HEK293 (cell line): ENCODE measurements at regions not wholly inside any gene's neighbourhood (a gene's known extent, or its start where the extent isn't known, plus 50 kb on each side); places are given as distances from the start of the nearest gene placed in this dataset.

Experiments used
- CTCF ChIA-PET: fragments of 350-600 bp; formaldehyde crosslinking; extraction: SDS; loops from one replicate; lab custom pipeline; 2021; ENCODE audit warnings: antibody characterized with exemption; lab: Yijun Ruan, JAX
- POLR2A ChIA-PET: fragments of 300-600 bp; formaldehyde crosslinking; extraction: SDS; loops from one replicate; lab custom pipeline; 2020; ENCODE audit warnings: antibody characterized with exemption, inconsistent platforms; lab: Yijun Ruan, JAX
- H3K27ac ChIP-seq: fragments of 200-500 bp; sonication (Bioruptor generic); 2 replicates; pipeline ENCODE4 v1.5.1; 2014; ENCODE audit warnings: low read depth, low read length, control low read depth, inconsistent platforms; ENCODE audit errors: extremely low read depth
- H3K36me3 ChIP-seq, 2 experiments: fragments of 200-500 bp in 1 of 2; sonication (Bioruptor generic) in 1 of 2; 1 replicate in 1 of 2; 2 replicates in 1 of 2; pipeline ENCODE4 v1.5.1; 2014 to 2017; ENCODE audit warnings: inconsistent platforms in 2 of 2, low read length in 2 of 2; ENCODE audit not compliant: control insufficient read depth in 2 of 2, insufficient read depth in 1 of 2
- H3K4me1 ChIP-seq: fragments of 200-500 bp; sonication (Bioruptor generic); 2 replicates; pipeline ENCODE4 v1.5.1; 2014; ENCODE audit warnings: mild to moderate bottlenecking, low read length, inconsistent platforms; ENCODE audit not compliant: control insufficient read depth, insufficient read depth
- H3K4me3 ChIP-seq: 2 replicates; pipeline ENCODE4 v1.5.1; 2011; ENCODE audit warnings: low read depth, mild to moderate bottlenecking, control low read depth, low read length, moderate library complexity
- H3K9me3 ChIP-seq: fragments of 200-500 bp; sonication (Bioruptor generic); 2 replicates; pipeline ENCODE4 v1.5.1; 2014; ENCODE audit warnings: low read depth, low read length, inconsistent platforms; ENCODE audit not compliant: control insufficient read depth, insufficient read depth
- INSM2 ChIP-seq: fragments of 450-650 bp; formaldehyde crosslinking; IDR thresholded peaks from 2 replicates; pipeline ENCODE4 v1.5.1; 2016; ENCODE audit warnings: missing biosample characterization, missing genetic modification characterization
- KLF7 ChIP-seq: fragments of 450-650 bp; formaldehyde crosslinking; IDR thresholded peaks from 2 replicates; pipeline ENCODE4 v1.5.1; 2016; ENCODE audit warnings: missing biosample characterization, missing genetic modification characterization, borderline replicate concordance
- SP3 ChIP-seq: fragments of 450-650 bp; formaldehyde crosslinking; IDR thresholded peaks from 2 replicates; pipeline ENCODE4 v1.5.1; 2016; ENCODE audit warnings: missing biosample characterization, missing genetic modification characterization
- YY2 ChIP-seq: fragments of 450-650 bp; formaldehyde crosslinking; IDR thresholded peaks from 2 replicates; pipeline ENCODE4 v1.5.1; 2016; ENCODE audit warnings: missing biosample characterization, missing genetic modification characterization
- ZBTB17 ChIP-seq: fragments of 450-650 bp; formaldehyde crosslinking; IDR thresholded peaks from 2 replicates; pipeline ENCODE4 v1.5.1; 2016; ENCODE audit warnings: missing biosample characterization, missing genetic modification characterization
- ZFP69B ChIP-seq: fragments of 450-650 bp; formaldehyde crosslinking; IDR thresholded peaks from 2 replicates; pipeline ENCODE4 v1.5.1; 2016; ENCODE audit warnings: missing biosample characterization, missing genetic modification characterization
- ZNF133 ChIP-seq: fragments of 450-650 bp; formaldehyde crosslinking; IDR thresholded peaks from 2 replicates; pipeline ENCODE4 v1.5.1; 2016; ENCODE audit warnings: missing biosample characterization, missing genetic modification characterization
- ZNF155 ChIP-seq: fragments of 450-650 bp; formaldehyde crosslinking; IDR thresholded peaks from 2 replicates; pipeline ENCODE4 v1.5.1; 2016; ENCODE audit warnings: missing biosample characterization, missing genetic modification characterization
- ZNF2 ChIP-seq: fragments of 450-650 bp; formaldehyde crosslinking; IDR thresholded peaks from 2 replicates; pipeline ENCODE4 v1.5.1; 2016; ENCODE audit warnings: missing biosample characterization, missing genetic modification characterization
- ZNF211 ChIP-seq: fragments of 450-650 bp; formaldehyde crosslinking; IDR thresholded peaks from 2 replicates; pipeline ENCODE4 v1.5.1; 2016; ENCODE audit warnings: low read depth, missing biosample characterization, missing genetic modification characterization
- ZNF221 ChIP-seq: fragments of 450-650 bp; formaldehyde crosslinking; IDR thresholded peaks from 2 replicates; pipeline ENCODE4 v1.5.1; 2017; ENCODE audit warnings: missing biosample characterization, missing genetic modification characterization, borderline replicate concordance
- ZNF239 ChIP-seq: fragments of 450-650 bp; formaldehyde crosslinking; IDR thresholded peaks from 2 replicates; pipeline ENCODE4 v1.5.1; 2016; ENCODE audit warnings: missing biosample characterization, missing genetic modification characterization
- ZNF514 ChIP-seq: fragments of 450-650 bp; formaldehyde crosslinking; IDR thresholded peaks from 2 replicates; pipeline ENCODE4 v1.5.1; 2016; ENCODE audit warnings: missing biosample characterization, missing genetic modification characterization
- ZNF549 ChIP-seq: fragments of 450-650 bp; IDR thresholded peaks from 2 replicates; pipeline ENCODE4 v1.5.1; 2018; ENCODE audit warnings: missing biosample characterization, missing genetic modification characterization, mild to moderate bottlenecking, inconsistent platforms, moderate library complexity
- ZNF555 ChIP-seq: fragments of 450-650 bp; formaldehyde crosslinking; conservative IDR thresholded peaks from 2 replicates; pipeline ENCODE4 v1.5.1; 2017; ENCODE audit warnings: missing biosample characterization, mild to moderate bottlenecking, missing genetic modification characterization, inconsistent platforms
- ZNF776 ChIP-seq: fragments of 450-650 bp; formaldehyde crosslinking; IDR thresholded peaks from 2 replicates; pipeline ENCODE4 v1.5.0; 2017; ENCODE audit warnings: missing biosample characterization, missing genetic modification characterization, borderline replicate concordance
- TF ChIP-seq, protein P1 (sequence below): fragments of 450-650 bp; formaldehyde crosslinking; IDR thresholded peaks from 2 replicates; pipeline ENCODE4 v1.5.1; 2016; ENCODE audit warnings: missing biosample characterization, missing genetic modification characterization
- TF ChIP-seq, protein P2 (sequence below): fragments of 450-650 bp; formaldehyde crosslinking; IDR thresholded peaks from 2 replicates; pipeline ENCODE4 v1.5.1; 2017; ENCODE audit warnings: missing biosample characterization, missing genetic modification characterization
- TF ChIP-seq, protein P3 (sequence below): fragments of 450-650 bp; formaldehyde crosslinking; IDR thresholded peaks from 2 replicates; pipeline ENCODE4 v1.5.1; 2016; ENCODE audit warnings: missing biosample characterization, missing genetic modification characterization
- TF ChIP-seq, protein P4 (sequence below): sonication (generic); formaldehyde crosslinking; IDR thresholded peaks from 2 replicates; pipeline ENCODE4 v1.8.1; 2022; ENCODE audit warnings: mild to moderate bottlenecking, moderate library complexity, missing genetic modification reagents
- TF ChIP-seq, protein P5 (sequence below): fragments of 450-650 bp; formaldehyde crosslinking; IDR thresholded peaks from 2 replicates; pipeline ENCODE4 v1.5.1; 2016; ENCODE audit warnings: missing biosample characterization, missing genetic modification characterization
- TF ChIP-seq, protein P6 (sequence below): fragments of 450-650 bp; formaldehyde crosslinking; IDR thresholded peaks from 2 replicates; pipeline ENCODE4 v1.5.0; 2017; ENCODE audit warnings: missing biosample characterization, missing genetic modification characterization, borderline replicate concordance

- Histone ChIP-seq H3K27ac (no peak overlapping the region), H3K36me3 (no peaks in the 10 kb centered on the region), H3K4me3 (no peak overlapping the region), H3K4me1 (no peaks in the 10 kb centered on the region), H3K9me3 (no peaks in the 10 kb centered on the region)
- ChIA-PET POLR2A (no interaction called here), CTCF (no interaction called here)
- TF ChIP-seq, protein P1, sequence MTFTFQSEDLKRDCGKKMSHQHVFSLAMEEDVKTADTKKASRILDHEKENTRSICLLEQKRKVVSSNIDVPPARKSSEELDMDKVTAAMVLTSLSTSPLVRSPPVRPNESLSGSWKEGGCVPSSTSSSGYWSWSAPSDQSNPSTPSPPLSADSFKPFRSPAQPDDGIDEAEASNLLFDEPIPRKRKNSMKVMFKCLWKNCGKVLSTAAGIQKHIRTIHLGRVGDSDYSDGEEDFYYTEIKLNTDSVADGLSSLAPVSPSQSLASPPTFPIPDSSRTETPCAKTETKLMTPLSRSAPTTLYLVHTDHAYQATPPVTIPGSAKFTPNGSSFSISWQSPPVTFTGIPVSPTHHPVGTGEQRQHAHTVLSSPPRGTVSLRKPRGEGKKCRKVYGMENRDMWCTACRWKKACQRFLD (tag by site-specific recombination): no peak
- TF ChIP-seq ZNF776 (tag by site-specific recombination): no peak
- no peak for TF ChIP-seq INSM2 (tag by site-specific recombination)
- no peak for TF ChIP-seq ZNF239 (tag by site-specific recombination)
- TF ChIP-seq ZNF133: no peak
Observed at GRCh38 chr7:119452401-119452800, 820.6 kb upstream of the KCND2 start.

DNA sequence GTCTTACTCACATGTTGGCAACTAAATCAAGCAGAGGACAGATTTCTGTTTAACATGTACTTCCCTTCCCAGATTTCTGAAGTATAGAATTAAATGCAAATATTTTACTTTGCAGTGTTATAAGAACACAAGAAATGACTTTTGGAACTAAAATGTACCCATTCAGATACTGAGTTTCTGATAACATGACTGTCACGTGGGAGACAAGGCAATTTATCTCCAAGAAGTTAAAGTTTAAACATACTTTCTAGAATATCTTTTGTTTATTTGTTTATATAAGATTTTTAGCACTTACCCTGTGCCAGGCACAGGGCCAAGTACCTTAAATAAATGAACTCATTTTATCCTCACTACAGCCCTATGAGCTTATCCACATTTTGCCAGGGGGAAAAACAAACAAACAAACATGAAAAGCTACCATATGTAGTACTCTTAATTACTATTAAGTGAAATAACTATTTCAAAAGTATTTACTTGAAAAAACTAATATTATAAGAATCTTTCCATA, 807.1 kb upstream of the KCND2 start:
- Histone ChIP-seq H3K36me3 (no peaks in the 10 kb centered on the region), H3K9me3 (no peaks in the 10 kb centered on the region), H3K4me1 (no peaks in the 10 kb centered on the region), H3K27ac (no peak overlapping the region), H3K4me3 (no peak overlapping the region)
- ChIA-PET CTCF (no interaction called here), POLR2A (no interaction called here)
- no peak for TF ChIP-seq ZNF133
- no peak for TF ChIP-seq ZNF211 (tag by site-specific recombination)
- no peak for TF ChIP-seq ZBTB17
- no peak for TF ChIP-seq ZNF2
- no peak for TF ChIP-seq ZNF555 (tag by site-specific recombination)
- TF ChIP-seq, protein P2, sequence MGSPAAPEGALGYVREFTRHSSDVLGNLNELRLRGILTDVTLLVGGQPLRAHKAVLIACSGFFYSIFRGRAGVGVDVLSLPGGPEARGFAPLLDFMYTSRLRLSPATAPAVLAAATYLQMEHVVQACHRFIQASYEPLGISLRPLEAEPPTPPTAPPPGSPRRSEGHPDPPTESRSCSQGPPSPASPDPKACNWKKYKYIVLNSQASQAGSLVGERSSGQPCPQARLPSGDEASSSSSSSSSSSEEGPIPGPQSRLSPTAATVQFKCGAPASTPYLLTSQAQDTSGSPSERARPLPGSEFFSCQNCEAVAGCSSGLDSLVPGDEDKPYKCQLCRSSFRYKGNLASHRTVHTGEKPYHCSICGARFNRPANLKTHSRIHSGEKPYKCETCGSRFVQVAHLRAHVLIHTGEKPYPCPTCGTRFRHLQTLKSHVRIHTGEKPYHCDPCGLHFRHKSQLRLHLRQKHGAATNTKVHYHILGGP: no peak
- TF ChIP-seq ZNF549 (tag by site-specific recombination): no peak
- TF ChIP-seq KLF7 (tag by site-specific recombination): no peak
- TF ChIP-seq, protein P3, sequence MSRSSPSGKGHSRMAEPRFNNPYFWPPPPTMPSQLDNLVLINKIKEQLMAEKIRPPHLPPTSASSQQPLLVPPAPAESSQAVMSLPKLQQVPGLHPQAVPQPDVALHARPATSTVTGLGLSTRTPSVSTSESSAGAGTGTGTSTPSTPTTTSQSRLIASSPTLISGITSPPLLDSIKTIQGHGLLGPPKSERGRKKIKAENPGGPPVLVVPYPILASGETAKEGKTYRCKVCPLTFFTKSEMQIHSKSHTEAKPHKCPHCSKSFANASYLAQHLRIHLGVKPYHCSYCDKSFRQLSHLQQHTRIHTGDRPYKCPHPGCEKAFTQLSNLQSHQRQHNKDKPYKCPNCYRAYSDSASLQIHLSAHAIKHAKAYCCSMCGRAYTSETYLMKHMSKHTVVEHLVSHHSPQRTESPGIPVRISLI (tag by site-specific recombination): no peak
- TF ChIP-seq, protein P4, sequence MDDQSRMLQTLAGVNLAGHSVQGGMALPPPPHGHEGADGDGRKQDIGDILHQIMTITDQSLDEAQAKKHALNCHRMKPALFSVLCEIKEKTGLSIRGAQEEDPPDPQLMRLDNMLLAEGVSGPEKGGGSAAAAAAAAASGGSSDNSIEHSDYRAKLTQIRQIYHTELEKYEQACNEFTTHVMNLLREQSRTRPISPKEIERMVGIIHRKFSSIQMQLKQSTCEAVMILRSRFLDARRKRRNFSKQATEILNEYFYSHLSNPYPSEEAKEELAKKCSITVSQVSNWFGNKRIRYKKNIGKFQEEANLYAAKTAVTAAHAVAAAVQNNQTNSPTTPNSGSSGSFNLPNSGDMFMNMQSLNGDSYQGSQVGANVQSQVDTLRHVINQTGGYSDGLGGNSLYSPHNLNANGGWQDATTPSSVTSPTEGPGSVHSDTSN (CRISPR knock-in tag): no peak
- no peak for TF ChIP-seq ZNF514 (tag by site-specific recombination)
- TF ChIP-seq, protein P5, sequence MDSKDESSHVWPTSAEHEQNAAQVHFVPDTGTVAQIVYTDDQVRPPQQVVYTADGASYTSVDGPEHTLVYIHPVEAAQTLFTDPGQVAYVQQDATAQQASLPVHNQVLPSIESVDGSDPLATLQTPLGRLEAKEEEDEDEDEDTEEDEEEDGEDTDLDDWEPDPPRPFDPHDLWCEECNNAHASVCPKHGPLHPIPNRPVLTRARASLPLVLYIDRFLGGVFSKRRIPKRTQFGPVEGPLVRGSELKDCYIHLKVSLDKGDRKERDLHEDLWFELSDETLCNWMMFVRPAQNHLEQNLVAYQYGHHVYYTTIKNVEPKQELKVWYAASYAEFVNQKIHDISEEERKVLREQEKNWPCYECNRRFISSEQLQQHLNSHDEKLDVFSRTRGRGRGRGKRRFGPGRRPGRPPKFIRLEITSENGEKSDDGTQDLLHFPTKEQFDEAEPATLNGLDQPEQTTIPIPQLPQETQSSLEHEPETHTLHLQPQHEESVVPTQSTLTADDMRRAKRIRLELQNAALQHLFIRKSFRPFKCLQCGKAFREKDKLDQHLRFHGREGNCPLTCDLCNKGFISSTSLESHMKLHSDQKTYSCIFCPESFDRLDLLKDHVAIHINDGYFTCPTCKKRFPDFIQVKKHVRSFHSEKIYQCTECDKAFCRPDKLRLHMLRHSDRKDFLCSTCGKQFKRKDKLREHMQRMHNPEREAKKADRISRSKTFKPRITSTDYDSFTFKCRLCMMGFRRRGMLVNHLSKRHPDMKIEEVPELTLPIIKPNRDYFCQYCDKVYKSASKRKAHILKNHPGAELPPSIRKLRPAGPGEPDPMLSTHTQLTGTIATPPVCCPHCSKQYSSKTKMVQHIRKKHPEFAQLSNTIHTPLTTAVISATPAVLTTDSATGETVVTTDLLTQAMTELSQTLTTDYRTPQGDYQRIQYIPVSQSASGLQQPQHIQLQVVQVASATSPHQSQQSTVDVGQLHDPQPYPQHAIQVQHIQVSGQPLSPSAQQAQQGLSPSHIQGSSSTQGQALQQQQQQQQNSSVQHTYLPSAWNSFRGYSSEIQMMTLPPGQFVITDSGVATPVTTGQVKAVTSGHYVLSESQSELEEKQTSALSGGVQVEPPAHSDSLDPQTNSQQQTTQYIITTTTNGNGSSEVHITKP (tag by site-specific recombination): no peak
- TF ChIP-seq ZNF155: no peak
- TF ChIP-seq ZNF221 (tag by site-specific recombination): no peak
- TF ChIP-seq SP3: no peak
- no peak for TF ChIP-seq YY2 (tag by site-specific recombination)
- no peak for TF ChIP-seq ZFP69B (tag by site-specific recombination)
- TF ChIP-seq, protein P6, sequence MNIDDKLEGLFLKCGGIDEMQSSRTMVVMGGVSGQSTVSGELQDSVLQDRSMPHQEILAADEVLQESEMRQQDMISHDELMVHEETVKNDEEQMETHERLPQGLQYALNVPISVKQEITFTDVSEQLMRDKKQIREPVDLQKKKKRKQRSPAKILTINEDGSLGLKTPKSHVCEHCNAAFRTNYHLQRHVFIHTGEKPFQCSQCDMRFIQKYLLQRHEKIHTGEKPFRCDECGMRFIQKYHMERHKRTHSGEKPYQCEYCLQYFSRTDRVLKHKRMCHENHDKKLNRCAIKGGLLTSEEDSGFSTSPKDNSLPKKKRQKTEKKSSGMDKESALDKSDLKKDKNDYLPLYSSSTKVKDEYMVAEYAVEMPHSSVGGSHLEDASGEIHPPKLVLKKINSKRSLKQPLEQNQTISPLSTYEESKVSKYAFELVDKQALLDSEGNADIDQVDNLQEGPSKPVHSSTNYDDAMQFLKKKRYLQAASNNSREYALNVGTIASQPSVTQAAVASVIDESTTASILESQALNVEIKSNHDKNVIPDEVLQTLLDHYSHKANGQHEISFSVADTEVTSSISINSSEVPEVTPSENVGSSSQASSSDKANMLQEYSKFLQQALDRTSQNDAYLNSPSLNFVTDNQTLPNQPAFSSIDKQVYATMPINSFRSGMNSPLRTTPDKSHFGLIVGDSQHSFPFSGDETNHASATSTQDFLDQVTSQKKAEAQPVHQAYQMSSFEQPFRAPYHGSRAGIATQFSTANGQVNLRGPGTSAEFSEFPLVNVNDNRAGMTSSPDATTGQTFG (tag by site-specific recombination): no peak
